ENCODE measurements at regions not wholly inside any gene's neighbourhood (a gene's known extent, or its start where the extent isn't known, plus 50 kb on each side); places are given as distances from the start of the nearest gene placed in this dataset.
"Not testable (repeated sequence)": the region's sequence is repeated elsewhere in the genome, so short reads cannot be mapped to it uniquely, and the experiment has no call there.

GRCh38 chr11:96715208-96715607 is 325.4 kb downstream of the JRKL start:
- Histone ChIP-seq H3K27ac (no peak overlapping the region), H3K4me3 (no peak overlapping the region), H3K9ac (no peak overlapping the region), H3K9me3 (no peaks in the 10 kb centered on the region), H3K4me1 (no peaks in the 10 kb centered on the region), H3K4me2 (no peak overlapping the region), H3K36me3 (no peaks in the 10 kb centered on the region), H4K20me1 (no peaks in the 10 kb centered on the region), H3K27me3 (no peaks in the 10 kb centered on the region)
- no peak for TF ChIP-seq Cebpa-rat (IDR thresholded peaks at IDR 0.05)

- no peak overlapping the region for H3K9ac ChIP-seq
- no peak for TF ChIP-seq Cebpa-rat (IDR thresholded peaks at IDR 0.05)
- no peaks in the 10 kb centered on the region for H3K4me1 ChIP-seq
- H3K4me2 ChIP-seq, result no peak overlapping the region
- no peaks in the 10 kb centered on the region for H3K9me3 ChIP-seq
- H3K27me3 ChIP-seq, result no peaks in the 10 kb centered on the region
- no peaks in the 10 kb centered on the region for H3K36me3 ChIP-seq
- no peaks in the 10 kb centered on the region for H4K20me1 ChIP-seq
- H3K4me3 ChIP-seq, result no peak overlapping the region
- no peak overlapping the region for H3K27ac ChIP-seq
Measured at GRCh38 chr11:96736601-96737000, 346.8 kb downstream of the JRKL start.

- Histone ChIP-seq H3K9ac (no peak overlapping the region), H3K9me3 (no peaks in the 10 kb centered on the region), H3K4me3 (no peak overlapping the region), H3K4me1 (no peaks in the 10 kb centered on the region), H3K27me3 (no peaks in the 10 kb centered on the region), H3K36me3 (no peaks in the 10 kb centered on the region), H3K4me2 (no peak overlapping the region), H4K20me1 (no peaks in the 10 kb centered on the region), H3K27ac (no peak overlapping the region)
- TF ChIP-seq Cebpa-rat (IDR thresholded peaks at IDR 0.05), result no peak
Measured at GRCh38 chr11:96738311-96738710, 348.5 kb downstream of the JRKL start.

GRCh38 chr11:96741068-96741467 is 351.3 kb downstream of the JRKL start:
- no peak overlapping the region for H3K27ac ChIP-seq
- no peaks in the 10 kb centered on the region for H4K20me1 ChIP-seq
- H3K27me3 ChIP-seq, result no peaks in the 10 kb centered on the region
- TF ChIP-seq Cebpa-rat (IDR thresholded peaks at IDR 0.05), result no peak
- no peak overlapping the region for H3K9ac ChIP-seq
- H3K4me2 ChIP-seq, result no peak overlapping the region
- no peaks in the 10 kb centered on the region for H3K9me3 ChIP-seq
- H3K36me3 ChIP-seq, result no peaks in the 10 kb centered on the region
- H3K4me1 ChIP-seq, result no peaks in the 10 kb centered on the region
- H3K4me3 ChIP-seq, result no peak overlapping the region

- Histone ChIP-seq H4K20me1 (no peaks in the 10 kb centered on the region), H3K9ac (no peak overlapping the region), H3K4me3 (no peak overlapping the region), H3K9me3 (no peaks in the 10 kb centered on the region), H3K4me2 (no peak overlapping the region), H3K27me3 (no peaks in the 10 kb centered on the region), H3K27ac (no peak overlapping the region), H3K36me3 (no peaks in the 10 kb centered on the region), H3K4me1 (no peaks in the 10 kb centered on the region)
- no peak for TF ChIP-seq Cebpa-rat (IDR thresholded peaks at IDR 0.05)
Measured at GRCh38 chr11:96744697-96745096, 354.9 kb downstream of the JRKL start.

- Histone ChIP-seq H3K36me3 (no peaks in the 10 kb centered on the region), H3K27me3 (no peaks in the 10 kb centered on the region), H3K9me3 (no peaks in the 10 kb centered on the region), H3K4me3 (no peak overlapping the region), H4K20me1 (no peaks in the 10 kb centered on the region), H3K4me1 (no peaks in the 10 kb centered on the region), H3K9ac (no peak overlapping the region), H3K4me2 (no peak overlapping the region), H3K27ac (no peak overlapping the region)
- TF ChIP-seq Cebpa-rat (IDR thresholded peaks at IDR 0.05), result no peak
Measured at GRCh38 chr11:96748639-96749370, 359.0 kb downstream of the JRKL start.

- not testable (repeated sequence) for H3K27ac ChIP-seq, H3K9me3 ChIP-seq
Measured at GRCh38 chr11:96751807-96752206, 362.0 kb downstream of the JRKL start.

GRCh38 chr11:96752221-96752620 is 362.4 kb downstream of the JRKL start:
- Histone ChIP-seq H3K9me3 (no peaks in the 10 kb centered on the region), H3K9ac (no peak overlapping the region), H3K27me3 (no peaks in the 10 kb centered on the region), H3K36me3 (no peaks in the 10 kb centered on the region), H3K4me2 (no peak overlapping the region), H3K4me1 (no peaks in the 10 kb centered on the region), H3K27ac (no peak overlapping the region), H3K4me3 (no peak overlapping the region), H4K20me1 (no peaks in the 10 kb centered on the region)
- TF ChIP-seq Cebpa-rat (IDR thresholded peaks at IDR 0.05), result no peak

More at GRCh38 chr11:96751807-96752206, 362.0 kb downstream of the JRKL start:
- H3K4me2 ChIP-seq, H3K9ac ChIP-seq, H3K4me1 ChIP-seq, H3K27me3 ChIP-seq, H3K36me3 ChIP-seq, H4K20me1 ChIP-seq, H3K4me3 ChIP-seq: not testable (repeated sequence)

- no peak overlapping the region for H3K9ac ChIP-seq
- H3K36me3 ChIP-seq, result no peaks in the 10 kb centered on the region
- H3K27me3 ChIP-seq, result no peaks in the 10 kb centered on the region
- TF ChIP-seq Cebpa-rat (IDR thresholded peaks at IDR 0.05), result no peak
- no peak overlapping the region for H3K4me2 ChIP-seq
- no peaks in the 10 kb centered on the region for H3K4me1 ChIP-seq
- no peak overlapping the region for H3K27ac ChIP-seq
- no peak overlapping the region for H3K4me3 ChIP-seq
- no peaks in the 10 kb centered on the region for H4K20me1 ChIP-seq
- H3K9me3 ChIP-seq, result no peaks in the 10 kb centered on the region
Measured at GRCh38 chr11:96753997-96754396, 364.2 kb downstream of the JRKL start.

GRCh38 chr11:96755209-96755608 is 365.4 kb downstream of the JRKL start:
- TF ChIP-seq Cebpa-rat (IDR thresholded peaks at IDR 0.05), result no peak
- Histone ChIP-seq H3K9me3 (no peaks in the 10 kb centered on the region), H3K27ac (no peak overlapping the region)

GRCh38 chr11:96755752-96756151 is 365.9 kb downstream of the JRKL start:
- Histone ChIP-seq H3K9ac (no peak overlapping the region), H3K36me3 (no peaks in the 10 kb centered on the region), H3K4me2 (no peak overlapping the region), H4K20me1 (no peaks in the 10 kb centered on the region), H3K4me3 (no peak overlapping the region), H3K27ac (no peak overlapping the region), H3K27me3 (no peaks in the 10 kb centered on the region), H3K9me3 (no peaks in the 10 kb centered on the region), H3K4me1 (no peaks in the 10 kb centered on the region)
- TF ChIP-seq Cebpa-rat (IDR thresholded peaks at IDR 0.05), result no peak

More at GRCh38 chr11:96755209-96755608, 365.4 kb downstream of the JRKL start:
- Histone ChIP-seq H3K4me2 (no peak overlapping the region), H3K4me1 (no peaks in the 10 kb centered on the region), H3K4me3 (no peak overlapping the region), H3K9ac (no peak overlapping the region), H4K20me1 (no peaks in the 10 kb centered on the region), H3K36me3 (no peaks in the 10 kb centered on the region), H3K27me3 (no peaks in the 10 kb centered on the region)

Measured in BLaER1 (cell line).